ENCODE measurements at regions not wholly inside any gene's neighbourhood (a gene's known extent, or its start where the extent isn't known, plus 50 kb on each side); places are given as distances from the start of the nearest gene placed in this dataset.

DNA sequence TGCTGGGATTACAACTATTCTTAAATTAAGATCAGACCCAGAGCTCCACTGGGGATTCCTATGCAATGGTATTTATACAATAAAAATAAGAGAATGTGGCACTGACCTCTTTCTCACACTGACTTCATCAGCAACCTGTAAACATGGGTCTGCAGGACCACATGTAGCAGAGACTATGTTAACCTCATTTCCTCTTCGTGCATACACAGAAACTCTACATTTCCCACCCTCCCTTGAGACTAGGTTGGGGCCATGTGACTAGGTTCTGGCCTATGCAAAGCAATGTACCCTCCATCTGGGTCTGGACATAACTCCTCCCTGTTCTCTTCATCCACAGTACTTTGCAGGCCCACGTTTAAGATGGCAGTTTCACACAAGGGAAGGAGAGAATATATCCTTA lies 514.4 kb upstream of the CHAC2 start:
- TF ChIP-seq, protein P1, sequence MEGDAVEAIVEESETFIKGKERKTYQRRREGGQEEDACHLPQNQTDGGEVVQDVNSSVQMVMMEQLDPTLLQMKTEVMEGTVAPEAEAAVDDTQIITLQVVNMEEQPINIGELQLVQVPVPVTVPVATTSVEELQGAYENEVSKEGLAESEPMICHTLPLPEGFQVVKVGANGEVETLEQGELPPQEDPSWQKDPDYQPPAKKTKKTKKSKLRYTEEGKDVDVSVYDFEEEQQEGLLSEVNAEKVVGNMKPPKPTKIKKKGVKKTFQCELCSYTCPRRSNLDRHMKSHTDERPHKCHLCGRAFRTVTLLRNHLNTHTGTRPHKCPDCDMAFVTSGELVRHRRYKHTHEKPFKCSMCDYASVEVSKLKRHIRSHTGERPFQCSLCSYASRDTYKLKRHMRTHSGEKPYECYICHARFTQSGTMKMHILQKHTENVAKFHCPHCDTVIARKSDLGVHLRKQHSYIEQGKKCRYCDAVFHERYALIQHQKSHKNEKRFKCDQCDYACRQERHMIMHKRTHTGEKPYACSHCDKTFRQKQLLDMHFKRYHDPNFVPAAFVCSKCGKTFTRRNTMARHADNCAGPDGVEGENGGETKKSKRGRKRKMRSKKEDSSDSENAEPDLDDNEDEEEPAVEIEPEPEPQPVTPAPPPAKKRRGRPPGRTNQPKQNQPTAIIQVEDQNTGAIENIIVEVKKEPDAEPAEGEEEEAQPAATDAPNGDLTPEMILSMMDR (IDR thresholded peaks at IDR 0.05 in 2 of 3, conservative IDR thresholded peaks at IDR 0.05 in 1 of 3; ENCODE audit: control insufficient read depth in 2 of 3, extremely low read depth in 1 of 3, insufficient read depth in 1 of 3, low read depth in 3 of 3, low read length in 3 of 3) = no peak
- TF ChIP-seq USF2 (IDR thresholded peaks at IDR 0.05; ENCODE audit: borderline replicate concordance, low read depth, low read length) (no peak), NFYB (IDR thresholded peaks at IDR 0.05; ENCODE audit: insufficient read depth, low read depth, low read length) (no peak), MAX (IDR thresholded peaks at IDR 0.05; ENCODE audit: low read depth, low read length) (no peak), CEBPB (IDR thresholded peaks at IDR 0.05; ENCODE audit: borderline replicate concordance in 1 of 2, low read depth in 2 of 2, low read length in 2 of 2) (no peak), EZH2 (IDR thresholded peaks at IDR 0.05; ENCODE audit: borderline replicate concordance, control insufficient read depth, low read depth, low read length) (no peak), POLR2A (IDR thresholded peaks at IDR 0.05; ENCODE audit: low read depth, low read length) (no peak), SIN3A (IDR thresholded peaks at IDR 0.05; ENCODE audit: low read depth, low read length) (no peak)
- TF ChIP-seq, protein P2, sequence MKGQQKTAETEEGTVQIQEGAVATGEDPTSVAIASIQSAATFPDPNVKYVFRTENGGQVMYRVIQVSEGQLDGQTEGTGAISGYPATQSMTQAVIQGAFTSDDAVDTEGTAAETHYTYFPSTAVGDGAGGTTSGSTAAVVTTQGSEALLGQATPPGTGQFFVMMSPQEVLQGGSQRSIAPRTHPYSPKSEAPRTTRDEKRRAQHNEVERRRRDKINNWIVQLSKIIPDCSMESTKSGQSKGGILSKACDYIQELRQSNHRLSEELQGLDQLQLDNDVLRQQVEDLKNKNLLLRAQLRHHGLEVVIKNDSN (IDR thresholded peaks at IDR 0.05; ENCODE audit: borderline replicate concordance, extremely low read length, insufficient read depth, low read depth, low read length) = no peak
